CD14-positive monocyte (primary cell): ENCODE measurements at regions not wholly inside any gene's neighbourhood (a gene's known extent, or its start where the extent isn't known, plus 50 kb on each side); places are given as distances from the start of the nearest gene placed in this dataset.

ENCODE experiments used
- DNase-seq, 3 donors: peaks; one replicate each; pipeline ENCODE4 v3.0.0-alpha.2; 2011 to 2022
- H2AFZ ChIP-seq: 2 replicates; pipeline ENCODE4 v1.6.0; 2012; ENCODE audit warnings: mild to moderate bottlenecking, low read depth, low read length, inconsistent platforms; ENCODE audit not compliant: insufficient read depth, poor library complexity, severe bottlenecking
- H3K27ac ChIP-seq, 2 donors: 1 replicate in 1 of 2; 2 replicates in 1 of 2; pipeline ENCODE4 v1.5.1; 2012 to 2013; ENCODE audit warnings: low read length in 2 of 2, control low read depth in 1 of 2, inconsistent platforms in 1 of 2, low read depth in 1 of 2, mild to moderate bottlenecking in 1 of 2
- H3K27me3 ChIP-seq, 2 donors: one replicate each; pipeline versions ENCODE4 v1.6.0 to v1.6.1; 2011 to 2013; ENCODE audit warnings: low read length in 2 of 2; ENCODE audit not compliant: control insufficient read depth in 2 of 2, insufficient read depth in 2 of 2
- H3K36me3 ChIP-seq, 2 donors: replicated peaks in 1 of 2; 1 replicate in 1 of 2; 2 replicates in 1 of 2; pipeline versions ENCODE4 v1.5.1 to v1.6.1; 2012 to 2013; ENCODE audit warnings: low read length in 2 of 2, control low read depth in 1 of 2, inconsistent platforms in 1 of 2, mild to moderate bottlenecking in 1 of 2; ENCODE audit not compliant: insufficient read depth in 2 of 2, control insufficient read depth in 1 of 2
- H3K4me1 ChIP-seq, 2 donors: 1 replicate in 1 of 2; 2 replicates in 1 of 2; pipeline versions ENCODE4 v1.5.1 to v1.6.1; 2012 to 2013; ENCODE audit warnings: low read length in 2 of 2, control low read depth in 1 of 2, inconsistent platforms in 1 of 2, mild to moderate bottlenecking in 1 of 2, moderate library complexity in 1 of 2; ENCODE audit not compliant: insufficient read depth in 2 of 2, control insufficient read depth in 1 of 2
- H3K4me2 ChIP-seq: replicated peaks from 2 replicates; pipeline ENCODE3; 2012; ENCODE audit warnings: low read length, moderate library complexity, mild to moderate bottlenecking; ENCODE audit not compliant: poor library complexity, severe bottlenecking; ENCODE audit errors: extremely low read depth
- H3K4me3 ChIP-seq, 3 experiments: fragments of 200-600 bp in 1 of 3; sonication (generic) in 1 of 3; replicated peaks in 1 of 3; 1 replicate in 2 of 3; 2 replicates in 1 of 3; pipeline ENCODE4 v1.5.1; 2011 to 2013; ENCODE audit warnings: low read length in 3 of 3, mild to moderate bottlenecking in 3 of 3, control low read depth in 2 of 3, low read depth in 2 of 3, inconsistent platforms in 1 of 3, moderate library complexity in 1 of 3
- H3K79me2 ChIP-seq: 2 replicates; pipeline ENCODE4 v1.6.0; 2012; ENCODE audit warnings: mild to moderate bottlenecking, control low read depth, inconsistent platforms, low read length, moderate library complexity; ENCODE audit not compliant: insufficient read depth
- H3K9ac ChIP-seq: 2 replicates; pipeline ENCODE4 v1.6.0; 2017; ENCODE audit warnings: low read length, mild to moderate bottlenecking; ENCODE audit not compliant: insufficient read depth, poor library complexity, severe bottlenecking
- H3K9me3 ChIP-seq, 2 donors: replicated peaks in 1 of 2; 1 replicate in 1 of 2; 2 replicates in 1 of 2; pipeline versions ENCODE4 v1.5.1 to v1.6.1; 2012 to 2013; ENCODE audit warnings: low read length in 2 of 2, control low read depth in 1 of 2; ENCODE audit not compliant: control insufficient read depth in 1 of 2, insufficient read depth in 1 of 2
- H4K20me1 ChIP-seq: 2 replicates; pipeline ENCODE4 v1.6.0; 2012; ENCODE audit warnings: mild to moderate bottlenecking, low read length, control low read depth, moderate library complexity; ENCODE audit not compliant: insufficient read depth
- H3K27ac Mint-ChIP-seq, 7 donors: one replicate each; pipeline ENCODE4 v1.8.0; 2020; ENCODE audit warnings: mild to moderate bottlenecking in 7 of 7, mixed read lengths in 7 of 7, moderate library complexity in 6 of 7, inconsistent platforms in 2 of 7
- H3K27me3 Mint-ChIP-seq, 3 donors: one replicate each; pipeline ENCODE4 v1.8.0; 2021 to 2022; ENCODE audit warnings: low read depth in 3 of 3, mild to moderate bottlenecking in 3 of 3, mixed read lengths in 3 of 3, moderate library complexity in 3 of 3, inconsistent platforms in 1 of 3
- H3K36me3 Mint-ChIP-seq, 2 donors: one replicate each; pipeline ENCODE4 v1.8.0; 2020; ENCODE audit warnings: mixed read lengths in 2 of 2, inconsistent platforms in 1 of 2, mild to moderate bottlenecking in 1 of 2
- H3K4me1 Mint-ChIP-seq: one replicate; pipeline ENCODE4 v1.8.0; 2020; ENCODE audit warnings: mild to moderate bottlenecking, mixed read lengths
- H3K4me3 Mint-ChIP-seq, 2 donors: one replicate each; pipeline ENCODE4 v1.8.0; 2020; ENCODE audit warnings: mild to moderate bottlenecking in 2 of 2, mixed read lengths in 2 of 2, moderate library complexity in 1 of 2
- H3K9me3 Mint-ChIP-seq, 7 donors: one replicate each; pipeline ENCODE4 v1.8.0; 2020 to 2022; ENCODE audit warnings: mixed read lengths in 7 of 7, mild to moderate bottlenecking in 6 of 7, moderate library complexity in 6 of 7, inconsistent platforms in 2 of 7
- WGBS: methylation state at CpG from one replicate; pipeline ENCODE4 v1.1.5; 2013; ENCODE audit warnings: missing lambda C conversion rate; ENCODE audit not compliant: insufficient coverage; 5-methylcytosine and 5-hydroxymethylcytosine counted together
- intact Hi-C, 2 donors: fragments of 100-400 bp; cut with micrococcal nuclease; formaldehyde crosslinking; loops; one replicate each; pipeline versions ENCODE4 v1.15.0 to v1.15.1; 2023
- TF ChIP-seq, protein P1 (sequence below): fragments of 200-600 bp; IDR thresholded peaks from one replicate; pipeline ENCODE4 v1.8.0; 2022; ENCODE audit warnings: antibody characterized with exemption, mild to moderate bottlenecking

DNA sequence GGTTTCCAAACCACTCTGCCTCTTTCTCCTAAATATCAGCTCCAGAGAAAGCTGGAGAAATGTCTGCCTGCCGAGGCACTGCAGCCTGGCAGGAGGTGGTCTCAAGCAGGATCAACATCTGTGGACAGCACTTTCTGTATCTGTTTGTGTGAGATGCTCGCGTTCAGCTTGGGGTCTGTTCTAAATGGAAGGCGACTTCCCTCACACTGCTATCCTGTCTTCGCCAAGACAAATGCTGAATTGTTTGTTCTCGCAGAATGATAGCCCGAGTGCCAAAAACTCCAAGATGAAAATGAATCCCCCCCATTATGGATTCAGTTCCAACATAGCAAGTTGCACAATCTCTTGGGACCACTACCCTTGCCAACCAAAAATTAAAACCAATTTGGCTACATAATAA is 72.2 kb upstream of the PALS2 start:
- no peak overlapping the region for H2AFZ ChIP-seq
- H3K27me3 ChIP-seq = no peaks in the 10 kb centered on the region

DNA sequence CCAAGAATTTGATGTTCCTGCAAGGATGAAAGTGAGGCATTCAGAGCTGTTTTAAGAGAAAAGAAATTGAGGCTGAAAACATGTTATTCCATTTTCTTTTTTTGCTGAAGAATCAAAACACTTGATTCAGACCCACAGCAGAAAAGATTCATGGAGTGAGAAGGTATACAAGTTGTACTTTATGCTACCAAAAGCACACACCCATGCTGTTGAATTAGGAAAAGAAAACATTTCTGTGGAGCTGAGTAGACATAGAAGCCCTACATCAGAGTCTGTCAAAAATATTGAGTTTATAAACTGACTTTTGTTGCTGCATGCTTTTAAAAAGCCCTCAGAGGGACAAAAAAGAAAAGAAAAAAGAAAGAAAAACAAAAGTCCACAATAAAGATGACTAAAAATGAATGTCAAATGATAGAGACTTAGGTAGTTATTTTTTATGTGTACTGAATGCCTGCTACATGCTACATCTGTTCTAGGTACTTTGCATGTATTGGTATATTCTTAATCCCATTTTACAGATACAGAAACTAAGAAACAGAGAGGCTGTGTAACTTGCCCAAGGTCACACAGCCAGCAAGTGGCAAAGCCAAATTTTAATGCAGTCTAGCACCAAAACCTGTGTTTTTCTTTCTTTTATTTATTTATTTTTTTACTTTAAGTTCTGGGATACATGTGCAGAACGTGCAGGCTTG is 71.7 kb upstream of the PALS2 start:
- no peaks in the 10 kb centered on the region for H3K4me1 Mint-ChIP-seq
- Histone ChIP-seq H3K79me2 (no peaks in the 10 kb centered on the region), H3K9ac (no peak overlapping the region), H3K4me1 (no peaks in the 10 kb centered on the region), H3K36me3 (no peaks in the 10 kb centered on the region), H4K20me1 (no peaks in the 10 kb centered on the region), H3K4me2 (no peak overlapping the region), H3K9me3 (no peaks in the 10 kb centered on the region), H2AFZ (no peak overlapping the region), H3K27ac (no peak overlapping the region), H3K4me3 (no peak overlapping the region), H3K27me3 (no peaks in the 10 kb centered on the region)
- intact Hi-C loops = no loop called here
- DNase-seq = no peak
- no peak overlapping the region for H3K4me3 Mint-ChIP-seq
- no peaks in the 10 kb centered on the region for H3K9me3 Mint-ChIP-seq
- H3K27ac Mint-ChIP-seq = no peak overlapping the region
- H3K36me3 Mint-ChIP-seq = no peaks in the 10 kb centered on the region
- WGBS = 60% methylated on average over 1 of the region's 1 CpG
- TF ChIP-seq, protein P1, sequence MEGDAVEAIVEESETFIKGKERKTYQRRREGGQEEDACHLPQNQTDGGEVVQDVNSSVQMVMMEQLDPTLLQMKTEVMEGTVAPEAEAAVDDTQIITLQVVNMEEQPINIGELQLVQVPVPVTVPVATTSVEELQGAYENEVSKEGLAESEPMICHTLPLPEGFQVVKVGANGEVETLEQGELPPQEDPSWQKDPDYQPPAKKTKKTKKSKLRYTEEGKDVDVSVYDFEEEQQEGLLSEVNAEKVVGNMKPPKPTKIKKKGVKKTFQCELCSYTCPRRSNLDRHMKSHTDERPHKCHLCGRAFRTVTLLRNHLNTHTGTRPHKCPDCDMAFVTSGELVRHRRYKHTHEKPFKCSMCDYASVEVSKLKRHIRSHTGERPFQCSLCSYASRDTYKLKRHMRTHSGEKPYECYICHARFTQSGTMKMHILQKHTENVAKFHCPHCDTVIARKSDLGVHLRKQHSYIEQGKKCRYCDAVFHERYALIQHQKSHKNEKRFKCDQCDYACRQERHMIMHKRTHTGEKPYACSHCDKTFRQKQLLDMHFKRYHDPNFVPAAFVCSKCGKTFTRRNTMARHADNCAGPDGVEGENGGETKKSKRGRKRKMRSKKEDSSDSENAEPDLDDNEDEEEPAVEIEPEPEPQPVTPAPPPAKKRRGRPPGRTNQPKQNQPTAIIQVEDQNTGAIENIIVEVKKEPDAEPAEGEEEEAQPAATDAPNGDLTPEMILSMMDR = no peak
- H3K27me3 Mint-ChIP-seq = peaks cover 0 to 3% (median 0%) of the 10 kb centered on the region in 3 donors

More for the DNA sequence above, 72.2 kb upstream of the PALS2 start:
- Mint-ChIP-seq H3K4me3 (no peak overlapping the region), H3K9me3 (peaks cover 0 to 2% (median 0%) of the 10 kb centered on the region in 7 donors), H3K4me1 (no peaks in the 10 kb centered on the region), H3K27ac (no peak overlapping the region), H3K36me3 (no peaks in the 10 kb centered on the region), H3K27me3 (peaks cover 0 to 3% (median 0%) of the 10 kb centered on the region in 3 donors)
- Histone ChIP-seq H3K9ac (no peak overlapping the region), H3K9me3 (no peaks in the 10 kb centered on the region), H3K4me2 (no peak overlapping the region), H3K79me2 (no peaks in the 10 kb centered on the region), H3K27ac (no peak overlapping the region), H3K36me3 (no peaks in the 10 kb centered on the region), H3K4me1 (no peaks in the 10 kb centered on the region), H3K4me3 (no peak overlapping the region), H4K20me1 (no peaks in the 10 kb centered on the region)
- TF ChIP-seq, protein P1 = no peak
- intact Hi-C loops = no loop called here
- DNase-seq = no peak
- WGBS = 94% methylated on average over 4 of the region's 7 CpGs
